Stimulated activated CD8-positive, alpha-beta memory T cell treated with anti-CD3 and anti-CD28 coated beads, Interleukin-7, amount 100 ng/mL, for 1 hour (primary cell): ENCODE measurements at regions not wholly inside any gene's neighbourhood (a gene's known extent, or its start where the extent isn't known, plus 50 kb on each side); places are given as distances from the start of the nearest gene placed in this dataset.

Experiments used
- DNase-seq, 2 donors: peaks; one replicate each; pipeline ENCODE4 v3.0.0-alpha.2; 2020; ENCODE audit warnings: low read depth in 2 of 2

- no peak for DNase-seq
Measured at GRCh38 chr20:20992686-20993360, 113.3 kb downstream of the LINC00237 start.

- no peak for DNase-seq
Measured at GRCh38 chr20:20992277-20992676, 113.9 kb downstream of the LINC00237 start.

GRCh38 chr20:20989081-20989480, 117.1 kb downstream of the LINC00237 start:
- no peak for DNase-seq

GRCh38 chr20:20979934-20980333, 126.2 kb downstream of the LINC00237 start:
- DNase-seq: no peak

- no peak for DNase-seq
Measured at GRCh38 chr20:20977786-20978185, 128.4 kb downstream of the LINC00237 start.

GRCh38 chr20:20972490-20972889, 133.7 kb downstream of the LINC00237 start:
- DNase-seq: no peak

- no peak for DNase-seq
Measured at GRCh38 chr20:20971810-20972209, 134.3 kb downstream of the LINC00237 start.

- no peak for DNase-seq
Measured at GRCh38 chr20:20970841-20971240, 135.3 kb downstream of the LINC00237 start.

GRCh38 chr20:20969701-20970280, 136.4 kb downstream of the LINC00237 start:
- DNase-seq: no peak

GRCh38 chr20:20967564-20968184, 138.5 kb downstream of the LINC00237 start:
- DNase-seq: no peak

GRCh38 chr20:20966171-20966570, 140.0 kb downstream of the LINC00237 start:
- DNase-seq: no peak

GRCh38 chr20:20959031-20959755, 147.0 kb downstream of the LINC00237 start:
- DNase-seq: no peak

GRCh38 chr20:20956513-20956931, 149.6 kb downstream of the LINC00237 start:
- no peak for DNase-seq

- no peak for DNase-seq
Measured at GRCh38 chr20:20955892-20956291, 150.3 kb downstream of the LINC00237 start.

- no peak for DNase-seq
Measured at GRCh38 chr20:20953738-20954618, 152.2 kb downstream of the LINC00237 start.

- no peak for DNase-seq
Measured at GRCh38 chr20:20950620-20951019, 155.5 kb downstream of the LINC00237 start.

GRCh38 chr20:20946122-20946759, 159.9 kb downstream of the LINC00237 start:
- no peak for DNase-seq

- no peak for DNase-seq
Measured at GRCh38 chr20:20941468-20941889, 164.7 kb downstream of the LINC00237 start.

- no peak for DNase-seq
Measured at GRCh38 chr20:20939006-20939405, 167.2 kb downstream of the LINC00237 start.

GRCh38 chr20:20938599-20938998, 167.6 kb downstream of the LINC00237 start:
- DNase-seq: no peak

GRCh38 chr20:20938131-20938530, 168.0 kb downstream of the LINC00237 start:
- DNase-seq: no peak
